ENCODE measurements at regions not wholly inside any gene's neighbourhood (a gene's known extent, or its start where the extent isn't known, plus 50 kb on each side); places are given as distances from the start of the nearest gene placed in this dataset.

DNA sequence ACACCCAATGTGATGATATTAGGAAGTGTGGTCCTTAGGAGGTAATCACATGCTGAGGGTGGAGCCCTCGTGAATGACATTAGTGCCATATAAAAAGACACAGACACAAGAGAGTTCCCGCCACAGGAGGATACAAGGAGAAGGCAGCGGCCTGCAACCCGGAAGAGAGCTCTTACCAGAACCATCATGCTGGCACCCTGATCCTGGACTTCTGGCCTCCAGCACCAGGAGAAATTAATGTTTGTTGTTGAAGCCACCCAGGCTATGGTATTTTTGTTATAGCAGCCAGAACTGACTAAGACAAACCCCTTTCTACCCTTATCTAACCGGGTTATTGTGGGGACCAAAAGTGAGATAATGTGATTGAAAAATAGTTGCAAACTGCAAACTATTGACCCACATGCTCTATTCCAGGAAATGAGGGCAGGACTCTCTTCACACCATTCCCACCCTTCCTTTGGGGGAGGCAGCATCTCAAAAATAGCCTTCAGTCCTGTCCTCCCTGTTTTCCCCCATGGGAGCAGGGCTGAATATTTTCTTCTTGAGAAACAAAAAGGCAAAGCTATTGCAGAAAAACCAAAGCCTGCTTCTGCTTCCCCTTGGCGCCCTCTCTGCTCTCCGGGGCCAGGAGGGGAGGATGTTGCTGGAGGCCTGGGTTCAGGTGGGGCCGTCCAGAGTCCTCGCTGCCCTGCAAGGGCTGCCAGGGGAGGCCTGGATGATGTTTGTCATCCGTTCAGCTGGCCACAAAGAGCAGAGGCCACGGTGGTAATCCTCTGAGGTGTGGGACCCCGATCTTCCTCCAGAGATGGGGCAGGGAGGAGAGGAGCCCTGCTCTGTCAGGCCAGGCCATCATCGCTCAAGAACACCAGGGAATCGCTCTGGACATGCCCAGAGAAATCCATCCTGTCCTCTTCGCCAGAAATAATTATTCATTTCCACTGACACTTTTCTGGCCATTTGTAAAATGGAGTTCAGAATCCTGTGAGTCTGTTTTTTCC, 73.8 kb upstream of the HAAO start:
- no peak for DNase-seq (ENCODE audit: low read depth)
- TF ChIP-seq, protein P1, sequence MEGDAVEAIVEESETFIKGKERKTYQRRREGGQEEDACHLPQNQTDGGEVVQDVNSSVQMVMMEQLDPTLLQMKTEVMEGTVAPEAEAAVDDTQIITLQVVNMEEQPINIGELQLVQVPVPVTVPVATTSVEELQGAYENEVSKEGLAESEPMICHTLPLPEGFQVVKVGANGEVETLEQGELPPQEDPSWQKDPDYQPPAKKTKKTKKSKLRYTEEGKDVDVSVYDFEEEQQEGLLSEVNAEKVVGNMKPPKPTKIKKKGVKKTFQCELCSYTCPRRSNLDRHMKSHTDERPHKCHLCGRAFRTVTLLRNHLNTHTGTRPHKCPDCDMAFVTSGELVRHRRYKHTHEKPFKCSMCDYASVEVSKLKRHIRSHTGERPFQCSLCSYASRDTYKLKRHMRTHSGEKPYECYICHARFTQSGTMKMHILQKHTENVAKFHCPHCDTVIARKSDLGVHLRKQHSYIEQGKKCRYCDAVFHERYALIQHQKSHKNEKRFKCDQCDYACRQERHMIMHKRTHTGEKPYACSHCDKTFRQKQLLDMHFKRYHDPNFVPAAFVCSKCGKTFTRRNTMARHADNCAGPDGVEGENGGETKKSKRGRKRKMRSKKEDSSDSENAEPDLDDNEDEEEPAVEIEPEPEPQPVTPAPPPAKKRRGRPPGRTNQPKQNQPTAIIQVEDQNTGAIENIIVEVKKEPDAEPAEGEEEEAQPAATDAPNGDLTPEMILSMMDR (IDR thresholded peaks at IDR 0.05; ENCODE audit: insufficient read depth, low read depth, low read length) = no peak
- no peak overlapping the region for H3K4me3 ChIP-seq (ENCODE audit: low read depth, low read length)

DNA sequence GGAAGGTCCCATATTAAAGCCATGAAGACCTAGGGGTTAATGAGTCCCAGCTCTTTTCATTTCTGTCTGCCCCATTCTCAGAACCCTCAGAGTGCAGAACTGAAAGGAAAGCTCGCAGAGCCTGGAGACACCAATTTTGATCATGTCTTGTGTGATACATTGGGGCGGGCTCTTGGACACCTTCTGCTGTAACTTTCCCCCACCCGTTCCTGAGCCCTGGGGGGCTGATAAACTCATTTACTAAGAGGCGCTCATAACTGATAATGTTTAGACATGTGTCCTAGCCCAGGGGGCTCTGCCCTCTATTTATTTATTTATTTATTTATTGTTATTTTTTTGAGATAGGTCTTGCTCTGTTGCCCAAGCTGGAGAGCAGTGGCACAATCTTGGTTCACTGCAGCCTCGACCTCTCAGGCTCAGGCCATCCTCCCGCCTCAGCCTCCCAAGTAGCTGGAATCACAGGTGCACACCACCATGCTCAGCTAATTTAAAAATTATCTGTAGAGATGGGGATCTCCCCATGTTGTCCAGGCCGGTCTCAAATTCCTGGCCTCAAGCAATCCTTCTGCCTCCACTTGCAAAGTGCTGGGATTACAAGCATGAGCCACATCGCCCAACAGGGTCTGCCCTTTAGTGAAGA, 72.4 kb upstream of the HAAO start:
- TF ChIP-seq, protein P1 (IDR thresholded peaks at IDR 0.05; ENCODE audit: insufficient read depth, low read depth, low read length) = no peak
- H3K4me3 ChIP-seq (ENCODE audit: low read depth, low read length) = no peak overlapping the region
- DNase-seq (ENCODE audit: low read depth) = no peak

DNA sequence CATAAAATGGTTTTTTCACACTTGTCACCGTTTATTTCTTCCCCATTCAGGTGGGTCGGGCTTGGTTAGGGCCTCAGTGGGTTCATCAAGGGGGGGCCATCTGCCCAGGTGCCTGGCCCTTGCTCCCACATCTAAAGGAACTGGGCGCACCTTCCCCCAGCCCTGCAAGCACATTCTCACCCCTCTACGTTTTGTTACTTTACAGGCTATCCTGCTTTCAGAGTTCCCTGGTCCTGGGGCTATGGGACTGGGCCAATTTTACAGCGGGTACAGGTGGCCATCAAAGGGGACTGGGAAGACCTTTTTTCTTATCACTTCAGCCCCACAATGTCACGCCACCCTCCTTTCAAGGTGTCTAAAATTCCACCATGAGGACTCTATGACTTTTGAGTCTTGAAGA, 71.8 kb upstream of the HAAO start:
- H3K4me3 ChIP-seq (ENCODE audit: low read depth, low read length) = no peak overlapping the region
- TF ChIP-seq, protein P1 (IDR thresholded peaks at IDR 0.05; ENCODE audit: insufficient read depth, low read depth, low read length) = no peak
- DNase-seq (ENCODE audit: low read depth) = no peak

DNA sequence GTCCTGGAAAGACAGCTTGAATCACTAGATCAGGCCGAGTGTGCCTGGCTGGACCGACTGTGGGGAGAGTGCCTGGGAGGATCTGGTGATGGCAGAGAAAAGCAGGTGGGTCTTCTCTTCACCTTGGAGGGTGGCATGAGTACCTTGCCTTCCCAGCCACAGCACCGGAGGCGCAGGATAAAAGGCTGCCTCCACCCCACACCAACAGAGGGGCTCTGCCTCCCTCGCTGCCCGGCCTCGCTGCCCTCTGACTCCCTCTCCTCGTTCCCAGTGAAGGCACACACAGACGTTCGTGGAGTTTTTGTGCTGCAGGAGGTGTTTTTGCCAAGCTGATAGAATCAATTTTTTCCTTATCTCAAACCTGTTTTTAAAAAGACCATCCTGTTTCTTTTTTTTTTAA, 71.4 kb upstream of the HAAO start:
- no peak for DNase-seq (ENCODE audit: low read depth)
- TF ChIP-seq, protein P1 (IDR thresholded peaks at IDR 0.05; ENCODE audit: insufficient read depth, low read depth, low read length) = no peak
- H3K4me3 ChIP-seq (ENCODE audit: low read depth, low read length) = no peak overlapping the region

DNA sequence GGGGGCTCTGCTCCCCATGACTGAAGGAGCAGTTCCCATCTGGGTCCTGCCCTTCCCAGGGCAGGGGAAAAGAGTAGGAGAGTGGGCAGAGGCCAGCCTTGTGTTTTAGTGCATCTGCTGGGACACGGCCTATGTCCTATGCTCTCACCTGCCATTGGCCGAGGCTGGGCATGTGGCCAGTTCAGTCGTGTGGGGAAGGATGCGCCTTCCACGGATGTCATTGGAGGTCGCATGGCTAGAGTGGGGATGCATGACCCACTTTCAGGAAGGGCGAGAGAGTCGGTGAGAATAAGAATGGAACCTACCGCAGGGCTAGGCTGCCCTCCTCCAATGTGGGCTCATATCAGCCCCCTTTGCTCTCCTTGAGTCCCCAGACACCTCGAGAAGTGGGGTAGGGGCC, 70.9 kb upstream of the HAAO start:
- no peak for DNase-seq (ENCODE audit: low read depth)
- TF ChIP-seq, protein P1 (IDR thresholded peaks at IDR 0.05; ENCODE audit: insufficient read depth, low read depth, low read length) = no peak
- H3K4me3 ChIP-seq (ENCODE audit: low read depth, low read length) = no peak overlapping the region

DNA sequence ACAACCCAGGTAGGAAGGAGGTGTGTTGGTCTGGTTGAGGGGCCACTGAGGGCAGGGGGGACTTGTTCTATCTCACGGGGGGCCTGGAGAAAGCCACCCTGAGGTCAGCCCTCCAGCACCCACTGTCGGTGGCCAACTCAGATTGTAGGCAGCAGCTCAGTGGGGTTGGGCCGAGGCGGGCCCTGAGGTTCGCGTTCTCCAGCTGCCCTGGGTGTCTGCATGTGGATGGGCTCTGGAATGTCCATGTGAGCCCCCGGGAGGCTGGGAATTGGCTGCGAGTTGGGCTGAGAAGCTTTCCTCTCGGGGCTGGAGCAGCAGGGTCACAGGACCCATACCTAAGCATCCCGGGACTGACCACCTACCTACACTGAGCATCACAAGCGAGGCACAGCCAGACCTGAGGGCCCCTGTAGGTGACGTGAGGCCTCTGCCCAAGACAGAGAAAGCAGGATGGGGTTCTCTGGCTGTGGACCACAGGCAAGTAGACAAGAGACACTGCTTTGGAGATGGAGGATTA, 70.3 kb upstream of the HAAO start:
- DNase-seq (ENCODE audit: low read depth) = no peak
- TF ChIP-seq, protein P1 (IDR thresholded peaks at IDR 0.05; ENCODE audit: insufficient read depth, low read depth, low read length) = no peak
- H3K4me3 ChIP-seq (ENCODE audit: low read depth, low read length) = no peak overlapping the region

Data from fibroblast of villous mesenchyme (primary cell).